GM13976 (cell line): ENCODE measurements at regions not wholly inside any gene's neighbourhood (a gene's known extent, or its start where the extent isn't known, plus 50 kb on each side); places are given as distances from the start of the nearest gene placed in this dataset.

Experiments
- DNase-seq: peaks from one replicate; pipeline ENCODE4 v3.0.0; 2012; ENCODE audit warnings: low spot score
- CTCF ChIP-seq: IDR thresholded peaks from 2 replicates; pipeline ENCODE4 v1.5.1; 2012; ENCODE audit warnings: borderline replicate concordance, mild to moderate bottlenecking; ENCODE audit not compliant: insufficient read depth; ENCODE audit errors: extremely low read depth, missing control alignments, control extremely low read depth
- in situ Hi-C: fragments of 300-500 bp; cut with MboI; formaldehyde crosslinking; loops from one replicate; pipeline ENCODE4 v1.12.0; 2022; ENCODE audit warnings: low sequenced_read_pairs, mixed read lengths, inconsistent platforms; ENCODE audit not compliant: unreplicated experiment

- in situ Hi-C loops = loop anchor here (25.0 kb wide), 1 partner anchor 1075 kb away; no protein-coding TSS in a partner anchor
- DNase-seq = no peak
- no peak for TF ChIP-seq CTCF
Observed at GRCh38 chr6:6537488-6538260, 50.8 kb upstream of the LY86 start.

GRCh38 chr6:6538261-6538660, 50.3 kb upstream of the LY86 start:
- TF ChIP-seq CTCF = no peak
- DNase-seq = no peak
- in situ Hi-C loops = loop anchor here (25.0 kb wide), 1 partner anchor 1076 kb away; no protein-coding TSS in a partner anchor
